HG02885 (cell line): ENCODE measurements at regions not wholly inside any gene's neighbourhood (a gene's known extent, or its start where the extent isn't known, plus 50 kb on each side); places are given as distances from the start of the nearest gene placed in this dataset.

Source experiments
- ATAC-seq: cut with Tn5 transposase; IDR thresholded peaks from one replicate; pipeline ENCODE4 v1.9.1; 2021; ENCODE audit warnings: mild to moderate bottlenecking; ENCODE audit not compliant: unreplicated experiment, poor library complexity

- ATAC-seq: no peak
Measured at GRCh38 chr2:71853858-71854257, 293.8 kb downstream of the CYP26B1 start.

- no peak for ATAC-seq
Measured at GRCh38 chr2:71852141-71852711, 295.4 kb downstream of the CYP26B1 start.

GRCh38 chr2:71851094-71851750 lies 296.4 kb downstream of the CYP26B1 start:
- no peak for ATAC-seq

GRCh38 chr2:71850306-71850801 lies 297.3 kb downstream of the CYP26B1 start:
- ATAC-seq: no peak

GRCh38 chr2:71849607-71850305 lies 297.9 kb downstream of the CYP26B1 start:
- no peak for ATAC-seq

GRCh38 chr2:71849111-71849510 lies 298.6 kb downstream of the CYP26B1 start:
- ATAC-seq: no peak

GRCh38 chr2:71846669-71847291 lies 300.9 kb downstream of the CYP26B1 start:
- ATAC-seq: no peak

GRCh38 chr2:71846072-71846471 lies 301.6 kb downstream of the CYP26B1 start:
- ATAC-seq: no peak

- ATAC-seq: no peak
Measured at GRCh38 chr2:71844967-71845366, 302.7 kb downstream of the CYP26B1 start.

GRCh38 chr2:71843391-71843850 lies 304.2 kb downstream of the CYP26B1 start:
- ATAC-seq: no peak

- no peak for ATAC-seq
Measured at GRCh38 chr2:71842744-71843143, 304.9 kb downstream of the CYP26B1 start.

- no peak for ATAC-seq
Measured at GRCh38 chr2:71839826-71840225, 307.8 kb downstream of the CYP26B1 start.

- ATAC-seq: no peak
Measured at GRCh38 chr2:71834796-71835195, 312.9 kb downstream of the CYP26B1 start.

GRCh38 chr2:71833855-71834560 lies 313.7 kb downstream of the CYP26B1 start:
- no peak for ATAC-seq

- ATAC-seq: no peak
Measured at GRCh38 chr2:71833272-71833671, 314.4 kb downstream of the CYP26B1 start.

GRCh38 chr2:71832844-71833243 lies 314.8 kb downstream of the CYP26B1 start:
- ATAC-seq: no peak

- ATAC-seq: no peak
Measured at GRCh38 chr2:71832388-71832787, 315.3 kb downstream of the CYP26B1 start.

GRCh38 chr2:71831193-71831577 lies 316.5 kb downstream of the CYP26B1 start:
- no peak for ATAC-seq

- ATAC-seq: no peak
Measured at GRCh38 chr2:71830497-71831192, 317.0 kb downstream of the CYP26B1 start.

GRCh38 chr2:71829008-71829407 lies 318.7 kb downstream of the CYP26B1 start:
- ATAC-seq: no peak
